ENCODE measurements at regions not wholly inside any gene's neighbourhood (a gene's known extent, or its start where the extent isn't known, plus 50 kb on each side); places are given as distances from the start of the nearest gene placed in this dataset.

GRCh38 chr4:101419336-101420135 is 72.2 kb upstream of the PPP3CA start (continued):
- no peak for TF ChIP-seq NKRF (conservative IDR thresholded peaks at IDR 0.05)

GRCh38 chr4:101418466-101418865 is 71.1 kb upstream of the PPP3CA start:
- ATAC-seq = peak; percentile 37
- in situ Hi-C loops (cut with MboI) (no loop called here), intact Hi-C loops (cut with micrococcal nuclease; ENCODE audit: unreplicated experiment) (loop anchor here (5.0 to 10.0 kb wide), 2 partner anchors 71 to 386 kb away; partner anchors contain the start of gene PPP3CA)
- Histone ChIP-seq H4K20me1 (ENCODE audit: control insufficient read depth, insufficient read depth) (no peaks in the 10 kb centered on the region), H3K27ac (ENCODE audit: control insufficient read depth, insufficient read depth) (peak overlapping the region; percentile 33), H3K4me2 (ENCODE audit: control insufficient read depth, insufficient read depth) (peak overlapping the region; percentile 66; the same call in 1 of the 2 replicates), H3K4me3 (no peak overlapping the region), H3K4me1 (ENCODE audit: control insufficient read depth, insufficient read depth, low read length) (peaks cover 21% of the 10 kb centered on the region), H3K36me3 (ENCODE audit: control insufficient read depth in 2 of 2, insufficient read depth in 2 of 2, low read length in 1 of 2) (no peaks in the 10 kb centered on the region), H2AFZ (ENCODE audit: control insufficient read depth, low read depth, low read length) (no peak overlapping the region), H3K79me2 (ENCODE audit: control insufficient read depth, insufficient read depth, low read length) (no peaks in the 10 kb centered on the region), H3K9ac (ENCODE audit: control insufficient read depth, insufficient read depth, low read length) (no peak overlapping the region), H3K27me3 (replicated peaks in 1 of 2; ENCODE audit: control insufficient read depth in 2 of 2, insufficient read depth in 2 of 2, low read length in 1 of 2) (no peaks in the 10 kb centered on the region), H3K9me3 (replicated peaks; ENCODE audit: control insufficient read depth, insufficient read depth, low read length) (peaks cover 9% of the 10 kb centered on the region; the same call in 1 of the 3 replicates)
- 2% methylated on average over 2 of the region's 2 CpGs for WGBS (ENCODE audit: insufficient coverage, insufficient replicate concordance, low lambda C conversion rate, missing lambda C conversion rate)
- BruUV-seq (replicated peaks) = no TSS peak
- no peak for FAIRE-seq
- ChIA-PET SMC1A (ENCODE audit: uncharacterized antibody, unreplicated experiment) (interaction anchor here (0.6 to 1.9 kb wide), 15 partner anchors 11 to 1325 kb away, joined by 3 to 11 read pairs (median 4); partner anchors contain the start of gene PPP3CA), RAD21 (ENCODE audit: unreplicated experiment) (interaction anchor here (0.8 to 3.3 kb wide), 3 partner anchors 14 to 109 kb away, joined by 3 to 20 read pairs (median 5); partner anchors contain the start of gene PPP3CA), POLR2A (interaction anchor here (0.8 kb wide), 1 partner anchor 71 kb away, joined by 3 read pairs; no protein-coding TSS in a partner anchor), CTCF (interaction anchor here (1.1 to 1.6 kb wide), 5 partner anchors 9 to 249 kb away, joined by 3 to 4 read pairs (median 3); no protein-coding TSS in a partner anchor)
- no peak for DNase-seq (ENCODE audit: low read depth, low spot score)
- TF ChIP-seq MTA2 (IDR thresholded peaks at IDR 0.05; ENCODE audit: low read depth) (0 out of 2 replicates have a peak, but pooled peaks have one; percentile 3), YY1 (IDR thresholded peaks at IDR 0.05; ENCODE audit: low read depth, low read length) (no peak), LARP7 (IDR thresholded peaks at IDR 0.05) (no peak), SMC3 (IDR thresholded peaks at IDR 0.05; ENCODE audit: borderline replicate concordance, low read length) (no peak), TCF12 (IDR thresholded peaks at IDR 0.05; ENCODE audit: low read depth, low read length) (no peak), MYB (IDR thresholded peaks at IDR 0.05; ENCODE audit: borderline replicate concordance, low read depth, low read length) (no peak), SRF (IDR thresholded peaks at IDR 0.05; ENCODE audit: low read depth in 2 of 2, low read length in 2 of 2) (no peak), SMAD1 (IDR thresholded peaks at IDR 0.05; ENCODE audit: low read depth, partially characterized antibody) (no peak)
